Activated naive CD8-positive, alpha-beta T cell treated with anti-CD3 and anti-CD28 coated beads, Interleukin-2, amount 10 ng/mL, durations not matched to agents 7 days and 5 days (primary cell): ENCODE measurements at regions not wholly inside any gene's neighbourhood (a gene's known extent, or its start where the extent isn't known, plus 50 kb on each side); places are given as distances from the start of the nearest gene placed in this dataset.

Experiments used
- ATAC-seq: fragments of 150-1000 bp; cut with Tn5 transposase; one replicate; pipeline ENCODE4 v1.10.0; 2021; ENCODE audit warnings: low read depth, moderate library complexity
- POLR2A ChIA-PET: fragments of 350-600 bp; sonication (Branson Sonifier 250); formaldehyde crosslinking; loops from one replicate; lab custom pipeline; 2021; ENCODE audit warnings: antibody characterized with exemption; lab: Charles Lee
- DNase-seq: peaks from one replicate; pipeline ENCODE4 v3.0.0; 2021
- H3K27ac Mint-ChIP-seq: one replicate; pipeline ENCODE4 v1.8.0; 2022; ENCODE audit warnings: mild to moderate bottlenecking, mixed read lengths
- H3K27me3 Mint-ChIP-seq: one replicate; pipeline ENCODE4 v1.8.0; 2022; ENCODE audit warnings: mild to moderate bottlenecking, moderate library complexity, mixed read lengths
- H3K36me3 Mint-ChIP-seq: one replicate; pipeline ENCODE4 v1.8.0; 2021; ENCODE audit warnings: mild to moderate bottlenecking, mixed read lengths
- H3K4me1 Mint-ChIP-seq: one replicate; pipeline ENCODE4 v1.8.0; 2021; ENCODE audit warnings: mixed read lengths
- H3K4me3 Mint-ChIP-seq: one replicate; pipeline ENCODE4 v1.8.0; 2022; ENCODE audit warnings: mild to moderate bottlenecking, moderate library complexity, mixed read lengths
- H3K9me3 Mint-ChIP-seq: one replicate; pipeline ENCODE4 v1.8.0; 2021; ENCODE audit warnings: mixed read lengths

- Mint-ChIP-seq H3K9me3 (no peaks in the 10 kb centered on the region), H3K4me3 (no peak overlapping the region), H3K4me1 (no peaks in the 10 kb centered on the region), H3K27me3 (peaks cover 2% of the 10 kb centered on the region), H3K36me3 (no peaks in the 10 kb centered on the region), H3K27ac (no peak overlapping the region)
- POLR2A ChIA-PET: no interaction called here
- DNase-seq (no peak), ATAC-seq (no peak)
These were observed 596.7 kb downstream of the EPM2A start for GRCh38 chr6:145138469-145139139.

- ATAC-seq: no peak
- no peaks in the 10 kb centered on the region for H3K36me3 Mint-ChIP-seq
- POLR2A ChIA-PET: no interaction called here
- H3K27ac Mint-ChIP-seq: no peak overlapping the region
- peaks cover 1% of the 10 kb centered on the region for H3K9me3 Mint-ChIP-seq
- no peak overlapping the region for H3K4me3 Mint-ChIP-seq
- H3K27me3 Mint-ChIP-seq: peaks cover 2% of the 10 kb centered on the region
- DNase-seq: no peak
- H3K4me1 Mint-ChIP-seq: no peaks in the 10 kb centered on the region
These were observed 596.0 kb downstream of the EPM2A start for GRCh38 chr6:145139140-145139850.

- no peak overlapping the region for H3K4me3 Mint-ChIP-seq
- ATAC-seq (no peak), DNase-seq (no peak)
- H3K9me3 Mint-ChIP-seq: peaks cover 1% of the 10 kb centered on the region
- H3K4me1 Mint-ChIP-seq: no peaks in the 10 kb centered on the region
- H3K27ac Mint-ChIP-seq: no peak overlapping the region
- peaks cover 4% of the 10 kb centered on the region for H3K27me3 Mint-ChIP-seq
- POLR2A ChIA-PET: no interaction called here
- no peaks in the 10 kb centered on the region for H3K36me3 Mint-ChIP-seq
These were observed 595.4 kb downstream of the EPM2A start for GRCh38 chr6:145139895-145140294.

- Mint-ChIP-seq H3K9me3 (peaks cover 1% of the 10 kb centered on the region), H3K36me3 (no peaks in the 10 kb centered on the region), H3K4me3 (no peak overlapping the region), H3K4me1 (no peaks in the 10 kb centered on the region), H3K27me3 (peaks cover 9% of the 10 kb centered on the region), H3K27ac (no peak overlapping the region)
- no peak for DNase-seq
- no peak for ATAC-seq
- POLR2A ChIA-PET: no interaction called here
These were observed 593.7 kb downstream of the EPM2A start for GRCh38 chr6:145141572-145141971.

- H3K4me3 Mint-ChIP-seq: no peak overlapping the region
- H3K36me3 Mint-ChIP-seq: no peaks in the 10 kb centered on the region
- H3K4me1 Mint-ChIP-seq: no peaks in the 10 kb centered on the region
- DNase-seq (no peak), ATAC-seq (no peak)
- H3K27ac Mint-ChIP-seq: no peak overlapping the region
- H3K27me3 Mint-ChIP-seq: peaks cover 11% of the 10 kb centered on the region
- POLR2A ChIA-PET: no interaction called here
- peaks cover 1% of the 10 kb centered on the region for H3K9me3 Mint-ChIP-seq
These were observed 592.4 kb downstream of the EPM2A start for GRCh38 chr6:145142958-145143357.

GRCh38 chr6:145143379-145143778 is 591.9 kb downstream of the EPM2A start:
- H3K36me3 Mint-ChIP-seq: no peaks in the 10 kb centered on the region
- POLR2A ChIA-PET: no interaction called here
- H3K4me3 Mint-ChIP-seq: no peak overlapping the region
- peaks cover 1% of the 10 kb centered on the region for H3K9me3 Mint-ChIP-seq
- ATAC-seq: no peak
- DNase-seq: no peak
- no peak overlapping the region for H3K27ac Mint-ChIP-seq
- H3K27me3 Mint-ChIP-seq: peaks cover 11% of the 10 kb centered on the region
- H3K4me1 Mint-ChIP-seq: no peaks in the 10 kb centered on the region

GRCh38 chr6:145147559-145147958 is 587.8 kb downstream of the EPM2A start:
- H3K4me3 Mint-ChIP-seq: no peak overlapping the region
- no peak overlapping the region for H3K27ac Mint-ChIP-seq
- H3K9me3 Mint-ChIP-seq: peaks cover 1% of the 10 kb centered on the region
- ATAC-seq: no peak
- DNase-seq: no peak
- POLR2A ChIA-PET: no interaction called here
- H3K27me3 Mint-ChIP-seq: peaks cover 16% of the 10 kb centered on the region
- H3K36me3 Mint-ChIP-seq: no peaks in the 10 kb centered on the region
- H3K4me1 Mint-ChIP-seq: no peaks in the 10 kb centered on the region

GRCh38 chr6:145147981-145148749 is 587.2 kb downstream of the EPM2A start:
- ATAC-seq: no peak
- Mint-ChIP-seq H3K4me1 (no peaks in the 10 kb centered on the region), H3K36me3 (no peaks in the 10 kb centered on the region), H3K27me3 (peaks cover 14% of the 10 kb centered on the region), H3K9me3 (peaks cover 1% of the 10 kb centered on the region), H3K4me3 (no peak overlapping the region), H3K27ac (no peak overlapping the region)
- DNase-seq: no peak
- POLR2A ChIA-PET: no interaction called here

- POLR2A ChIA-PET: no interaction called here
These were observed 586.5 kb downstream of the EPM2A start for GRCh38 chr6:145148776-145149175.

GRCh38 chr6:145151624-145152023 is 583.7 kb downstream of the EPM2A start:
- no peak overlapping the region for H3K27ac Mint-ChIP-seq

More at GRCh38 chr6:145148776-145149175, 586.5 kb downstream of the EPM2A start:
- H3K4me3 Mint-ChIP-seq: no peak overlapping the region
- no peaks in the 10 kb centered on the region for H3K36me3 Mint-ChIP-seq
- H3K27me3 Mint-ChIP-seq: peaks cover 14% of the 10 kb centered on the region
- DNase-seq: no peak
- ATAC-seq: no peak
- H3K4me1 Mint-ChIP-seq: no peaks in the 10 kb centered on the region
- H3K27ac Mint-ChIP-seq: no peak overlapping the region
- peaks cover 1% of the 10 kb centered on the region for H3K9me3 Mint-ChIP-seq

GRCh38 chr6:145153495-145153894 is 581.8 kb downstream of the EPM2A start:
- Mint-ChIP-seq H3K36me3 (no peaks in the 10 kb centered on the region), H3K27ac (no peak overlapping the region), H3K27me3 (peaks cover 5% of the 10 kb centered on the region), H3K4me3 (no peak overlapping the region), H3K9me3 (peaks cover 6% of the 10 kb centered on the region), H3K4me1 (no peaks in the 10 kb centered on the region)
- DNase-seq (no peak), ATAC-seq (no peak)
- POLR2A ChIA-PET: no interaction called here

More at GRCh38 chr6:145151624-145152023, 583.7 kb downstream of the EPM2A start:
- H3K36me3 Mint-ChIP-seq: no peaks in the 10 kb centered on the region
- DNase-seq (no peak), ATAC-seq (no peak)
- H3K27me3 Mint-ChIP-seq: peaks cover 7% of the 10 kb centered on the region
- H3K4me3 Mint-ChIP-seq: no peak overlapping the region
- POLR2A ChIA-PET: no interaction called here
- no peaks in the 10 kb centered on the region for H3K9me3 Mint-ChIP-seq
- no peaks in the 10 kb centered on the region for H3K4me1 Mint-ChIP-seq

GRCh38 chr6:145155411-145155810 is 579.9 kb downstream of the EPM2A start:
- H3K4me3 Mint-ChIP-seq: no peak overlapping the region
- POLR2A ChIA-PET: no interaction called here
- no peaks in the 10 kb centered on the region for H3K36me3 Mint-ChIP-seq
- H3K27ac Mint-ChIP-seq: no peak overlapping the region
- peaks cover 10% of the 10 kb centered on the region for H3K9me3 Mint-ChIP-seq
- H3K27me3 Mint-ChIP-seq: peaks cover 2% of the 10 kb centered on the region
- ATAC-seq (no peak), DNase-seq (no peak)
- no peaks in the 10 kb centered on the region for H3K4me1 Mint-ChIP-seq

- DNase-seq (no peak), ATAC-seq (no peak)
- Mint-ChIP-seq H3K27me3 (peaks cover 2% of the 10 kb centered on the region), H3K4me1 (no peaks in the 10 kb centered on the region), H3K36me3 (no peaks in the 10 kb centered on the region), H3K27ac (no peak overlapping the region), H3K9me3 (peaks cover 12% of the 10 kb centered on the region), H3K4me3 (no peak overlapping the region)
- POLR2A ChIA-PET: no interaction called here
These were observed 579.2 kb downstream of the EPM2A start for GRCh38 chr6:145155873-145156782.
